RWPE1 (cell line): ENCODE measurements at regions not wholly inside any gene's neighbourhood (a gene's known extent, or its start where the extent isn't known, plus 50 kb on each side); places are given as distances from the start of the nearest gene placed in this dataset.

Source experiments
- CTCF ChIA-PET: fragments of 350-600 bp; sonication (Branson Sonifier 250); formaldehyde crosslinking; extraction: SDS; loops from one replicate; lab custom pipeline; 2021; lab: Yijun Ruan, JAX
- POLR2A ChIA-PET: fragments of 400-600 bp; formaldehyde crosslinking; extraction: SDS; loops from one replicate; lab custom pipeline; 2020; ENCODE audit warnings: antibody characterized with exemption; ENCODE audit not compliant: low non-redundant PET; lab: Yijun Ruan, JAX
- DNase-seq: peaks from one replicate; pipeline ENCODE4 v3.0.0; 2012; ENCODE audit warnings: low spot score
- H3K27ac ChIP-seq: fragments of 450-650 bp; 2 replicates; pipeline ENCODE4 v1.5.1; 2017
- TF ChIP-seq, protein P1 (sequence below): fragments of 450-650 bp; conservative IDR thresholded peaks from 2 replicates; pipeline ENCODE4 v1.5.1; 2017; ENCODE audit warnings: low read depth, mild to moderate bottlenecking

DNA sequence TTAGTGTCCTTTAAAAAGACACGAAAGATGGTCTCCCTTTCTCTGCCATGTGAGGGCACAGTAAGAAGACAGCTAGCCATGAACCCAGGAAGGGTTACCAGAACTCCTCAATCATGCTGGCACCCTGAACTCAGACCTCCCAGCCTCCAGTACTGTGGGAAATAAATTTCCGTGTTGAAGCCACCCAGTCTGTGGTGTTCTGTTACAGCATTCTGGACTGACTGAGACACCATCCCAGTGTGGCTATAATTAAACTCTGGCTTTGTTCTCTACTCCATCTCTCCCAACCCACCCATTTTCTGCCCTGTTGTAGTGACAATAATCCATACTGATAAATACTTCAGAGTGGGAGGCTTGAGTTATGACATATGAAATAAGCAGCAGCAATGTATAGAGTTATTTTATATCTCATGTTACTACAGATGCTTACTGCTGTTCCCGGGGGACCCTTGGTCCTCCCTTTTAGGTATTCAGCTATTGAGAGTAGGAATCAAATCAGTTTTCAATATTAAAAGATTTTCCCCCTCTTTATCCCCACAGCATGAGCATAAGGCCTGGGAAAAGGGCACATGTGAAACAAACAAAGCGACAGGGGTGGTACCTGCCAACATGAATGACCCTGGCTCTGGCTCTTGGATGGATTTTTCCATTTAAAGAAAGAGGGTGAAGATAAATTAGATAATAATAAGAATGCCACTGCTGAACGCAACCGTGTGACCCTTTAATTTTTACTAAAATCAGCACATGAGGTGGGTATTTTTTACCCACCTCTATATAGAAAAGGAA lies 224.3 kb upstream of the SLC35B3 start:
- H3K27ac ChIP-seq = no peak overlapping the region
- CTCF ChIA-PET = no interaction called here
- TF ChIP-seq, protein P1, sequence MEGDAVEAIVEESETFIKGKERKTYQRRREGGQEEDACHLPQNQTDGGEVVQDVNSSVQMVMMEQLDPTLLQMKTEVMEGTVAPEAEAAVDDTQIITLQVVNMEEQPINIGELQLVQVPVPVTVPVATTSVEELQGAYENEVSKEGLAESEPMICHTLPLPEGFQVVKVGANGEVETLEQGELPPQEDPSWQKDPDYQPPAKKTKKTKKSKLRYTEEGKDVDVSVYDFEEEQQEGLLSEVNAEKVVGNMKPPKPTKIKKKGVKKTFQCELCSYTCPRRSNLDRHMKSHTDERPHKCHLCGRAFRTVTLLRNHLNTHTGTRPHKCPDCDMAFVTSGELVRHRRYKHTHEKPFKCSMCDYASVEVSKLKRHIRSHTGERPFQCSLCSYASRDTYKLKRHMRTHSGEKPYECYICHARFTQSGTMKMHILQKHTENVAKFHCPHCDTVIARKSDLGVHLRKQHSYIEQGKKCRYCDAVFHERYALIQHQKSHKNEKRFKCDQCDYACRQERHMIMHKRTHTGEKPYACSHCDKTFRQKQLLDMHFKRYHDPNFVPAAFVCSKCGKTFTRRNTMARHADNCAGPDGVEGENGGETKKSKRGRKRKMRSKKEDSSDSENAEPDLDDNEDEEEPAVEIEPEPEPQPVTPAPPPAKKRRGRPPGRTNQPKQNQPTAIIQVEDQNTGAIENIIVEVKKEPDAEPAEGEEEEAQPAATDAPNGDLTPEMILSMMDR = no peak
- POLR2A ChIA-PET = interaction anchor here (0.7 kb wide), 1 partner anchor 31 kb away, joined by 3 read pairs; no protein-coding TSS in a partner anchor
- no peak for DNase-seq

DNA sequence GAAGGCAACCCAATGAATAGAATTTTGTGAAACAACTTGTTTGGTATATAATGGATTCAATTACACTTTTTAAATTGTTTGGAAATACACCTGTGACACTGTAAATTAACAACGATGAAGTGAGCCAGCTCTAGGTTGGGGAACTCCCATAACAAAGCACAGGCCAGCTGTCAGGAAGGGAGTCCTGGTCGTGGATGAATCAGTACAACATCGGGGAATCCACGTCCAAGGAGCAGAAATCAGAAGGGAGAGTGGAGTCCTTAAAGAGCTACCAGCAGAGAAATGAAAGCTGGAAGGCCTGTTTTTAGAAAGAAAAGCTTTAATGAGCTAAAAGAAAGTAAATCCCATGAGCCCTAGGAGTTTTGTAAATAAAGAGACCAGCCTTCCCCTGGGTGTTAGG lies 223.1 kb upstream of the SLC35B3 start:
- DNase-seq = no peak
- TF ChIP-seq, protein P1 = no peak
- POLR2A ChIA-PET = no interaction called here
- CTCF ChIA-PET = no interaction called here
- H3K27ac ChIP-seq = no peak overlapping the region

DNA sequence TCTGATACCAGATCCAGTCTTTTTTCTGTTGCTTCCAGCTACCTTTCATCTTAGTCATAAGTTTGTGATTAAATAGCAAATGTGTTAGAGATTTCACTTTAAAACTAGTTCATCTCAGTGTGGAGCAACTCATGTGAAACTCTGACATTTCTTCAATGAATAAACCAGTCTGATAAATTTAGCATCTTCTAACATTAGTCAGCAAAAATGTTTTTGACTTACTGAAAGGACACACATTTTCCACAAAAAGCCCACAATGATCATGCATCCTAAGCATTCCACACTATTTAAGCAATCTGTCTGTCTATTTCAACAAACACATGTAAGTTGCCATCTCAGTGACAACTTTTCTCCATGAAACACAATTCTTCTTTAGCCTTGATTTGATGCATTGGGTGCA lies 222.2 kb upstream of the SLC35B3 start:
- no peak overlapping the region for H3K27ac ChIP-seq
- POLR2A ChIA-PET = no interaction called here
- TF ChIP-seq, protein P1 = no peak
- DNase-seq = no peak
- CTCF ChIA-PET = no interaction called here

DNA sequence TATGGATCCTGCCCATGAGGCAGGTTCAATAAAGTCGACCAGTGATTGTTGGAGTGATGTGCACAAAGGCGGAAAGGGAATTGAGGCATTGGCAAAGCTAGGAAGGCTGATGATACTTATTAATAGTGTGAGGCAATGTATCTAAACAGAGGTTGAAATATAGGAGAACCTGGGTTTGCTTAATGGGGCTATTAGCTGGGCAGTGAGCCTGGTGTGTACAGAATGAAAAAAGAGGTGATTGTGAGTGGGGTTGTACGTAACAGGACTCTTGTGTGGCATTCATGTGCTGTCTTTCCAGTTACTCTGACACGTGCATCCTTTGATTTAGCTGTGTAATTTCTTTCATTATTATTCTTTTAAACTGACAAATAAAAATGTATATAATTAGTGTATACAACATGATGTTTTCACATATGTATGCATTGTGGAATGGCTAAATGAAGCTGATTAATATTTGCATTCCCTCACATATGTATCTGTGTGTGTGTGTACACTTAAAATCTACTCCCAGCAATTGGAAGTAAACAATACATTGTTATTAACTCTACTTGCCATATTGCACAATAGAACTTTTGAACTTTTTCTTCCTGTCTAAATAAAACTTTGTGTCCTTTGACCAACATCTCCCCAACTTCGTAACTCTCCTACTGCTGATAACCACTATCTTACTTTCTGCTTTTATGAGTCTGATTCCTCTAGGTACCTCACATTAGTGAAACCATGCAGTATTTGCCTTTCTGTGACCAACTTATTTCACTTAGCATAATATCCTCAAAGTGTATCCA lies 220.5 kb upstream of the SLC35B3 start:
- H3K27ac ChIP-seq = no peak overlapping the region
- POLR2A ChIA-PET = no interaction called here
- no peak for DNase-seq
- TF ChIP-seq, protein P1 = no peak
- CTCF ChIA-PET = interaction anchor here (0.6 kb wide), 1 partner anchor 26 kb away, joined by 3 read pairs; no protein-coding TSS in a partner anchor

DNA sequence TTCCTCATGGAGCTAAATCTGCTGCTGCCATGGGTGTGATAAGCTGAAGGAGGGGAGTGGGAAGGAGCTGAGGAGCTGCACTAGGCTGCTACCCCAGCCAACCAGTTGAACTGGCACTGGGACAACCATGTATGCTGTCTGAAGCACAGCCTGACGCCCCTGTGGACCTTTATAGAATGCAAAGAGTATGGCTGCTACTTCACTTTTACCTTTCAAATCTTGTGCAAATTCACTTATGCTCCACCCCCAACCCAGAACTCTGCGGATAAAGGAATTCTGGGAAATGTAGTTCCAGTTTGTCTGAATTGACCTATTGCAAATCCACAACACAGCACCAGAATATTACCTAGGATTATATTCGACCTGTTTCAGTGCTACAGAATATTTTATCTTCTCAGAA lies 217.4 kb upstream of the SLC35B3 start:
- TF ChIP-seq, protein P1 = no peak
- POLR2A ChIA-PET = no interaction called here

GRCh38 chr6:8651998-8652397 lies 216.7 kb upstream of the SLC35B3 start:
- ChIA-PET CTCF (no interaction called here), POLR2A (no interaction called here)
- TF ChIP-seq, protein P1 = no peak
- no peak overlapping the region for H3K27ac ChIP-seq
- DNase-seq = no peak

More for the DNA sequence above, 217.4 kb upstream of the SLC35B3 start:
- no peak overlapping the region for H3K27ac ChIP-seq
- no peak for DNase-seq
- CTCF ChIA-PET = no interaction called here
